ENCODE measurements at regions not wholly inside any gene's neighbourhood (a gene's known extent, or its start where the extent isn't known, plus 50 kb on each side); places are given as distances from the start of the nearest gene placed in this dataset.
"Not testable (repeated sequence)": the region's sequence is repeated elsewhere in the genome, so short reads cannot be mapped to it uniquely, and the experiment has no call there.

DNA sequence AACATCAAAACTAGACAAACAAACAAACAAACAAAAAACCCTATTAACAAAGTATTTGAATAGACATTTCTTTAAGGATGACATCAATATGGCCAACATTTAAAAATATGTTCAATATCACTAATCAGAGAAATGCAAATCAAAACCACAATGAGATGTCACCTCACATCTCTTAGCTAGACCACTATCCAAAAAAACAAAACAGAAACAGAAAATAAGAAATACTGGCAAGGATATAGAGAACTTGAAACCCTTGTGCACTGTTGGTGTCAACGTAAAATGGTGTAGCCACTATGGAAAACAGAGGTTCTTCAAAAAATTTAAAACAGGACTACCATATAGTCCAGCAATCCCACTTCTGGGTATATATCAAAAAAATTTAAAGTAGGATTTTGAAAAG lies 308.2 kb downstream of the SPATA31A1 start:
- TF ChIP-seq POLR2A (IDR thresholded peaks at IDR 0.05; ENCODE audit: low read depth, low read length); POLR2AphosphoS5 (IDR thresholded peaks at IDR 0.05; ENCODE audit: low read depth, low read length); SPI1 (IDR thresholded peaks at IDR 0.05; ENCODE audit: low read depth, low read length); TAF1 (IDR thresholded peaks at IDR 0.05; ENCODE audit: low read depth, low read length); POU2F2 (IDR thresholded peaks at IDR 0.05; ENCODE audit: low read depth, low read length); PAX5 (IDR thresholded peaks at IDR 0.05; ENCODE audit: insufficient read depth, low read length, severe bottlenecking): not testable (repeated sequence)

Measured in GM12891 (cell line).